Vagina (tissue), 2 donors: ENCODE measurements at regions not wholly inside any gene's neighbourhood (a gene's known extent, or its start where the extent isn't known, plus 50 kb on each side); places are given as distances from the start of the nearest gene placed in this dataset.

Experiments
- CTCF ChIP-seq, 3 experiments: fragments of 450-650 bp in 2 of 3; fragments of 200-600 bp in 1 of 3; sonication (generic) in 1 of 3; IDR thresholded peaks; one replicate each; pipeline ENCODE4 v1.5.1; 2017 to 2019; ENCODE audit warnings: antibody characterized with exemption in 3 of 3, mild to moderate bottlenecking in 2 of 3, moderate library complexity in 2 of 3
- POLR2A ChIP-seq, 2 donors: fragments of 450-650 bp; IDR thresholded peaks; one replicate each; pipeline ENCODE4 v1.6.1; 2017; ENCODE audit warnings: antibody characterized with exemption in 2 of 2, mild to moderate bottlenecking in 2 of 2, moderate library complexity in 2 of 2
- POLR2AphosphoS5 ChIP-seq, 2 donors: sonication (generic); formaldehyde crosslinking; IDR thresholded peaks; one replicate each; pipeline ENCODE4 v1.9.0; 2017; ENCODE audit warnings: antibody characterized with exemption in 2 of 2, mild to moderate bottlenecking in 2 of 2, low read depth in 1 of 2; ENCODE audit not compliant: insufficient read depth in 1 of 2

DNA sequence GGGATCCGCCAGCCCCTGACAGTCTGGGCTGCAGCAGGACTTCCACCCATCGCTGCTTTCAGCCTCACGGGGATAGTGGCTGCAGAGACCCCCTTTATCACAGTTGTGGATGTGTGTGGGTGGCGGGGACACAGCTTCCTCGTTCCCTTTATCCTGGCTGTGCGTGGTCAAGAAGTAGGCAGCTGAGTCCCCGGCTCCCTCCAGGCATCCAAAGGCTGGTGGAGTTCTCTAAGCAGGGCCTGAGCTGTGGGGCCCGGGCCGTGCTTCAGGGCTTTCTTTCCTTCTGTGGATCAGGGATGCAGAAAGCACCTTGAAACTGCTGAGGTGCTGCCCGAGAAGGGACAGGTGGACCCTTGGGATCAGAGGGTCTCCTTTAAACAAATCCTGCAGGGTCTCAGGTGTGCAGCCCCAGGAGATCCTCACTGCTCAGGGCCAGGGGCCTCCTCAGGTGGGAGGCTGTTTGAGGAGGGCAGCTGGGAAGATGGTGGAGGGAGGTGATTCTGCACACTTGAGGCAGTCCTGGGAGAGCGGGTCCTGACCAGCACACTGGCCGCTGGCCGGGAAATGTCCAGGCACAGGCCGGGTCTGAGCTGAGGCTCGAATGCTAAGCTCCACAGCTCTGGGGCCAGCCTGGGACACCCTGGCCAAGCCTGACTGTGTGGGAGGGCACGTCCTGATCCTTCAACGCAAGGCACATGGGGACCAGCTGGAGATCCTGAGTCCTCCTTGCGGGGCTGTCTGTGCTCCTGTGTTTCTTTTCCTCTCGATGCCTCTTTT is 1024.3 kb downstream of the BRD1 start:
- TF ChIP-seq POLR2A (IDR thresholded peaks at IDR 0.05): no peak
- no peak for TF ChIP-seq CTCF (IDR thresholded peaks at IDR 0.05)
- no peak for TF ChIP-seq POLR2AphosphoS5 (IDR thresholded peaks at IDR 0.05; ENCODE audit: insufficient read depth in 1 of 2, low read depth in 1 of 2)
